NCI-H2107 treated with DMSO at 0.1 percent for 48 hours (cell line): ENCODE measurements at regions not wholly inside any gene's neighbourhood (a gene's known extent, or its start where the extent isn't known, plus 50 kb on each side); places are given as distances from the start of the nearest gene placed in this dataset.
"Not testable (repeated sequence)": the region's sequence is repeated elsewhere in the genome, so short reads cannot be mapped to it uniquely, and the experiment has no call there.

ENCODE experiments used
- DNase-seq: peaks from one replicate; lab custom pipeline; 2025; ENCODE audit not compliant: unreplicated experiment; lab: John Stamatoyannopoulos, UW

DNA sequence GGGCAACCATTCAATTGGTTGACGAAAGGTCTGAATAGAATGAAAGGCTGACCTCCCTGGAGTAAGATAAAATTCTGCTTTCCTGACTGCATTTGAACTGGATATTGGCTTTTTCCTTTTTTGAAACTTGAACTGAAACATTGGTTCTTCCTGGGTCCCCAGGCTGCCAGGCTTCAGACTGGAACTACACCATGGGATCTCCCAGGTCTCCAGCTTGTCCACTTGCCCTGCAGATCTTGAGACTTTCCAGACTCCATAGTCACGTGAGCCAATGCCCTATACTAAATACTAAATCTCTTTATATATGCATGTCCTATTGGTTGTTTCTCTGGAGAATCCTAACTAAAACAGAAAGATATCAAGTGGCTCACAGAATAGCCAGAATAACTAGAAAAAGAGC is 118.7 kb upstream of the KRR1 start:
- DNase-seq: no peak

DNA sequence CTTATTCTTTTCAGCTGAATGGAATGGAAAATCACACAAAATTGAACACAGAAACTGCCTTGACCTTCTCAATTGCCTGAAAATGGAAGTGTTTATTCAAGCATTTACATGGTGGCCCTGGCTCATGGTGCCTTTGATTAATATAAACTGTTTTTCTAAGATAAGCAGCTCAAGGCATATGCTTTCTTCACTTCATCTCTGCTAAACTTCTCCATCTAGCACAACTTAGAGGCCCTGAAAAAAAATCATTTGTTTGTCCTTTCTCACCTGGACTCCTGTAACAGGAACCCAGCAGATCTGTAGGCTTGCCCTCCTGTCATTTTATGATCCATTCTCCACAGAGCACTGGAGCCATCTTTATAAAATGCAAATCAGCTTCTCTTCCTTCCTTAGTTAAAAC is 117.5 kb upstream of the KRR1 start:
- DNase-seq: peak; percentile 14

DNA sequence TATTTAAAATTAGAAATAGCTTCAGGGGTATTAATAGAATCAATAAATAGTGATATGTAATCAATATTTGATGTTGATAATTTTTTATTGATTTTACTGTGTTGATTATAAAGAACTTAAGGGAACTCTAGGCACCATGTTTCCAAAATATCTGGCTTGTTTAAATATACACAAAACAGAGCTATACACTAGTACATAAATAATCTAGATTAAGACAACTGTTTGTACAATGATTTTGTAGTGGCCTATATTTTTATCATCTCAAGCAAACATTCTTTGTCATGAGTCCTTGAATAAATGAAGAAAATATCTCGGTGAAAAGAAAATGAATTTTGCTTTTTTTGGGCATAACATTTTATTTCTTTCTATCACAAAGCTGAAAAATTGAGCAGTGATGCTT is 117.1 kb upstream of the KRR1 start:
- DNase-seq: no peak

DNA sequence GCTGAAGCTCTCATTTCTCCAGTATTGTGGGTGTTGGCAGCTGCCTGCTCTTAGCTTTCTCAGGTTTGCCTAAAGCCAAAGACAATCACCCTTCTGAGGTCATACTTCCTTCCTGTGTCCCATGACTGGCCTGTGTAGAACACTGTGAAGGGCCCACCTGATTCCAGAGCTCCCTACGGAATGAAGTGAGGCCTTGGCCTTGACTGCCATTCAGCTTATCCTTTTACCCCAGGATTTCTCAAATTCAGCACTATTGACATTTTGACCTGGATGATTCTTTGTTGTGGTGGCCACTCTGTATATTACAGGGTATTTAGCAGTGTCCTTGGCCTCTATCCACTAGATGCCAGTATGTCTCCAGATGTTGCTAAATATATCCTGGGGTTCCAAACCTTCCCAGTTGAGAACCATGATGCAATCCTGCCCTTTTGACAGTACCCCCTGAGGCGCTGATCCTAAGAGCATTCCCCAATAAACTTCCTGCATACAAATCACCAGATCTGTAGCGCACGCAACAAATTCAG is 112.3 kb upstream of the KRR1 start:
- DNase-seq: no peak

DNA sequence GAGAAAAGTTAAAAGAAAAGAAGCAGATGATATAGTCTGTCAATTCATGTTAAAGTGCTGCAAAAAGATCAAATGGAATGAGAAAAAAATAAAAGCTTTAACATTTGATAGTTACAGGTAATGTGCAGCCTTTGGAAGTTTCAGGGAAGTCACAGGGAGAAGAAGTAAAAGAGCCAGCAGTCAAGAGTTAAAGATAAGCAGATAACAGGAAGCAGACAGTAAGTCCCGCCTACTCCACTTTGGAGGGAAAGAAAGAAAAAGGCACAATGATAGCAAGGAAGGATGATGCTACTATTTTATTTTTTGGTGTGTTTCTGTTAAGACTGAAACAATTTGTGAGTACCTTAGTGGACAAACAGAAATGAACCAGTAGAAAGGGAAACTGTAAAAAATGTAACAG is 111.1 kb upstream of the KRR1 start:
- DNase-seq: no peak

DNA sequence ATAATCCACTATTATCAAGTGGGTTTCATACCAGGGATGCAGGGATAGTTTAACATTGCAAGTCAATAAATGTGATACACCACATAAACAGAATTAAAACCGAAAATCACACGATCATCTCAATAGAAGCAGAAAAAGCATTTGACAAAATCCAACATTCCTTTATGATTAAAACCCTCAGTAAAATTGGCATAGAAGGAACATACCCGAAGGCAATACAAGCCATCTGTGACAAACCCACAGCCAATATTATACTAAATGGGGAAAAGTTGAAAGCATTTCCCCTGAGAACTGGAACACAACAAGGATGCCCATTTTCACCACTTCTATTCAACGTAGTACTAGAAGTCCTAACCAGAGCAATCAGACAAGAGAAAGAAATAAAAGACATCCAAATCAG is 103.0 kb upstream of the KRR1 start:
- not testable (repeated sequence) for DNase-seq

DNA sequence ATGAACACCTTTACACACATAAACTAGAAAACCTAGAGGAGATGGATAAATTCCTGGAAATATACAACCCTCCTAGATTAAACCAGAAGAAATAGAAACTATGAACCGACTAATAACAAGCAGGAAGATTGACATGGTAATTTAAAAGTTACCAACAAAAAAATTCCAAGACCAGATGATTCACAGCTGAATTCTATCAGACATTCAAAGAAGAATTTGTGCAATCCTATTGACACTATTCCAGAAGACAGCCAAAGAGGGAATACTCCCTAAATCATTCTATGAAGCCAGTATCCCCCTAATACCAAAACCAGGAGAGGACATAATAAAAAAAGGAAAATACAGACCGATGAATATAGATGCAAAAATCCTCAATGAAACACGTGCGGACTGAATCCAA is 102.6 kb upstream of the KRR1 start:
- DNase-seq: no peak

DNA sequence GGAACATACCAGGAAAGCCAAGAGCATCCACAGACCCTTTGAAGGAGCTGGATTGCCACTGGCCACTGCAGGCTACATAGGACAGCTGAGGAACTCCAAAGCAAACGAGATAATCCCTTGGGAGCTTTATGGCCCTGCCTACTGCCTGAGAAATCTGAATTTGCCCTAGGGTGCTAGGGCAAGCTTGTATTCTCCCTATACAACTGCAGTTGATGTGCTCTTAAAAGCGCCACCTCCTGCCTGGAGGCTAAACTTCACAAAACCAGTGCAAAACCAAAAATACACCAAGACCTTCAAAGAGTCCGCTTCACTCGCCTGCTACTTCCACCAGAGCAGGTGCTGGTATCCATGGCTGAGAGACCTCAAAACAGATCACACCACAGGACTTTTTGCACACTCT is 99.6 kb upstream of the KRR1 start:
- DNase-seq: no peak

DNA sequence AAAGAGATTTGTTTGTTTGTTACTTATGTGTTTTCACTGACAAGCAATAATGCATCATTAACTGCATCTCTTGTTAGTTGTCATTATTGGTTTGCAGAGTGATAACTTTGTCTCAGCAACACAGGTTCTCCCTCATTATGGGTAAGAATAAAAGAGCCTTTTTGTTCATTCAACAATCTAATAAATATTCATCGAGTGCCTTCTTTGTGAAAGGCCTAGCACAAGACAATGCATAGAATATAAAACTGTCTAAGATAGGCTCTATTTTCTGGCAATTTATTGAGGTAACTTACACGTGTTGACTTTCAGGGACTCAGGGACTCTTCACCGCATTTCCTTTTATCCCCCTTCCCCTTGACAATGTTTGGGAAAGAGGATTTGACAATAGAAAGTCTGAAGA is 95.5 kb upstream of the KRR1 start:
- no peak for DNase-seq

DNA sequence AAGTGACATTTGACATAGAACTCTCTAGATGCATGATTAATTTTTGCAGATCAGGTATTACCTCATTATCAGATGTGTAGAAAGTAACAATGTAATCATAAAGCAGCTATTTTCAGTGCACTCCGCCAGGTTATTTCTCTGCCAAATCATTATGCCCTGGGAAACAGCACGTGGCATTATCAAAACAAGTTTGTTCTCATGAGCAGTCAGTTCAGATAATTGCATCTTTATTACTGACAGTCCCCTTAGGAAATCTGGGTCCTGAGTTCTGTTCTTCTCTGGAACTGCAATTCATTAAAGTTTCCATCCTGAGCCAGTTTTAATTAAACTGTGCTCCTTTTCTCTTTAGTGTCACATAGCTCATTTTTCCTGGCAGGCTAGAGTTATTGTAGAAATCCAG is 94.7 kb upstream of the KRR1 start:
- no peak for DNase-seq

DNA sequence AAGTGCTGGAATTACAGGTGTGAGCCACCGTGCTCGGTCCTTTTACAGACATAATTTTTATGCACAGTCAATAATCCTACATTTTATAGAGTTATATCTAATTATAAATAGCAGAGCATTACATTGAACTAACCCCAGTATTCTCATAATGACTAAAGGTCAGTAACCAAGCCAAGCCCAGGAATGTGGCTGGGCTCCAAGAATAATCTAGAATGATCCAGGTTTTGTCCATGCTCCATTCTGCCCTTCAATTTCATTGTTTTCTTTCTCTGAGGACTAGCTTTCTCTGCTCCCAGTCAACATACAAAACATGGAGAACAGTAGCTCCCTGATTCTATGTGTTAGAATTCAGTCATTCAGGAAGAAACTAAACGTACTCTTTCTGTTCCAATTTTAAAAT is 92.1 kb upstream of the KRR1 start:
- DNase-seq: no peak

DNA sequence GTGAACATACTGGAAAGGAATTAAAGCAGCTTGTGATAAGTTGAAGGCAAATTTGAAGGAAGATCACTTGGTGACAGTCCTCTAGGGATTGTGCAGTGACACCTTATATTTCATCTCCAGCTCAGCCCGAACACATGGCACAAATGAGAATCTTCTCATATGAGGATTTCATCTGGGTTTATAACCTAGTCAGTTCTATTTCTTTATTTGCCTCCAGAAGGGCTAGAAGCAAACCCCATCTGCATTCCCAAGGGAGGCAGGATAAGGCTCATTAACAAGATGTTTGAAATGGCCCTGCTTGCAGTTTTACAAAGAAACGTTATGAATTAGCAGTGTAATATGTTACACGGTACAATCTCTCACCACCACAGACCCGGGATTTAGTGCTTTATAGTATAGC is 90.7 kb upstream of the KRR1 start:
- no peak for DNase-seq

DNA sequence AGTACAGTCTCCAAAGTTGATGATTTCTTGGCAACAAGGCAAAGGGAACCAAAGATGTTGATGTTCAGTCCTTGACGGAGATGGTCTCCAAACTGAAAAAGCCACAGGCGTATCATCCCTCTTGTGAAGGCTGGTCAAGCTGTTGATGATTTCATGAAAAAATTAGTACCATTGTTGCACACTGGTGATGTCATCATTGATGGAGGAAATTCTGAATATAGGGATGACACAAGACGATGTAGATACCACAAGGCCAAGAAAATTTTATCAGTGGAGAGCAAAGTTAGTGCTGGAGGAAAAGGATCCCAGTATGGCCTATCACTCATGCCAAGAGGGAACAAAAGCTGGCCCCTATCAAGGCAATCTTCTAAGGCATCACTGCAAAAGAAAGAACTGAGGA is 88.7 kb upstream of the KRR1 start:
- DNase-seq: no peak

DNA sequence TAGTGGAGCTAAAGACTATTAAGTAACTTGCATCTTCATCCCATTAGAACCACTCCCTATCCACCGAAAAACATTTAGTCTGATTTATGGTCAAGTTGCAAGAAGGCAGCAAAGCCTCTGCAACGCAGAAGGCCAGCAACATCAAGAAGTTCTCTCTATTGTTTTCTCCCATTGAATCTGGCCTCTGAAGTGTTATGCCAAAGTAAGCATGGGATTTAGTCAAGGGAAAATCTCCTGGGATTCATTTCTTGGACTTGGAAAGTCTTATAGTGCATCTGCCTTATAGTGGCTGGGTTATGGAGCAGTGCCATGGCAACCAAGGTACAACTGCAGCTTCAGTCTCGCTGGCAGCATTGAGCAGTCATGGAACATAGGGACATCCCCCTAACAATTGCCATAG is 87.7 kb upstream of the KRR1 start:
- DNase-seq: no peak

DNA sequence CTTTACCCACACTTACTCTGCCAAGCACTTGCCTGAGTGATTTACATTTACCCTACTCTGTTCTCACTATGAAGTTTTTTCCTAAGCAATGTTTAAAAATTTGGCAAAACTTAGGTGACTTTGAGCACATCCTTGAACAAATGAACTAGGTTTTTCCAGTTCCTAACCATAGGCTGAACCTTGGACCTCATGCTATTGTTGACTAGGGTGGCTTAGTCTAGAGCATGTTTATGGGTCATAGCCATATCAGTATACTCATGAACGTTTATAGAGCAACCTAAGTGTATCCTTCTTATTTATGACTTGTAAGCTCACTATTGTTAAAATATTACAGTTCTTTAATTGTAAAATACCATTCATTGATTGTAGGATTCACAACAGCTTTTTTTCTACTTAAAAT is 85.0 kb upstream of the KRR1 start:
- no peak for DNase-seq

DNA sequence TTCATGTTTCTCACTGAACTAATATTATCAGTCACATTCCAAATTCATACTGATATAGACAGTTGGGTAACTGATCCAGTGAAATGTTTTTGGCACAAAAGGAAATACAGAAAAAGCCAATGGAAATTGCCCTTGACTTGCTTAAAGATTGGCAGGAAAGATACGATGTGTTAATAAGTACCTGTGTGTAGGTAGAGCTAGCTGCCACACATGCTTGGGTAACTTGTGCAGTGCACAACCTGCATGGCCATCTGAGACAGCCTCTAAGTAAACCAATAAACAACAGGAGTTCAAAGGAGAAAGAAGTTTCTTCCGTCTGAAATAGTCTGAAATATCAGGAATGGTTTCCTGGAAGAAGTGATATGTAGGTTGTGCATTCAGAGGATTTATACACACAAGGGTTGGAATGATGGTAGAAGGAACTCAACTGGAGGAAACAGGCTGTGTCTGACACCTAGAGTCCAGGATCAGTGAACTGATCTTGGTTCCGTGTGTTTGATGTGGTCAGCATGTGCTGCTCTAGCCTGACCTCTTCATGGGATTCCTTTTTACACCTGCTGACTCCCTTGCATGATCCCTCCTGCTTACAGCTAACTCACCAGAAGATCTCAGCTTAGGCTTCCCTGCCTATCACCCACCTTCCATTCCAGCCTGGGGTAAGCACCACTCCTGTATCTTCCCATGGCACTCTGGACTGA is 81.4 kb upstream of the KRR1 start:
- DNase-seq: no peak

DNA sequence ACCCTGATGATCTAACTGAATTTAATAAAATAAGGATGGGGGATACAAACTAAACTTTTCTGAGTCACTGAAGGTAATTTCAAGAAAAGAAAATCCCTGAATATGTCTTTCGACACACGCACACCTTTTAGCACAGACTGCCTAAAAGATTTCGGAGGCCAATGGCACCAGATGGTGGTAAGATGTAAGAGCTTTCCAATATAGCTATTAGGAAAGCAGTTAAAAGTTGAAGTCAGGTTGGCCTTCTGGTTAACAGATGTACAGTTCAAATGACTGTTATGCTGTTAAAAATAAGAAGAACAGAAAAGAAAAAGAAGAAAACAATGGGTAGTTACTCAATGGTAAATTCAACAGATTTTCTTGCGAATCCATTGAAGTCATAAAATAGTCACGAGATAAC is 80.7 kb upstream of the KRR1 start:
- no peak for DNase-seq

DNA sequence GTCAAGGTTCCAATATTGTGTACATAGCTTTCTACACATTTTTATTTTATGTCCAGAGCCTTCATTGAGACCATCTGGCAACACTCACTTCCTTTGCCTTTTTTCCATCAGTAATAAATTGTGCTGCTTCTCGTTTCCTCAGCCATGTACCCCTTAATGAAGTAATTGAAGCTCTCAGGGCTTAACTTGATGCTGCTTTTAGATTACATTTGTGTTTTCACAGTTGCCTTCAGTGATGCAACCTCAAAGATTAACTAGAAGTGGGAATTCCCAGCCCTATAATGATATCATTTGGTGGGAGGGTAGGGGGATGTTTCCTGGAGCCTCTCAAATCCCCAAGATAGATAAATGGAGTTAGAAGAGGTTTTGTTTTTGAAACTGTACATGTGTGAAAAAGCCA is 80.2 kb upstream of the KRR1 start:
- DNase-seq: no peak

DNA sequence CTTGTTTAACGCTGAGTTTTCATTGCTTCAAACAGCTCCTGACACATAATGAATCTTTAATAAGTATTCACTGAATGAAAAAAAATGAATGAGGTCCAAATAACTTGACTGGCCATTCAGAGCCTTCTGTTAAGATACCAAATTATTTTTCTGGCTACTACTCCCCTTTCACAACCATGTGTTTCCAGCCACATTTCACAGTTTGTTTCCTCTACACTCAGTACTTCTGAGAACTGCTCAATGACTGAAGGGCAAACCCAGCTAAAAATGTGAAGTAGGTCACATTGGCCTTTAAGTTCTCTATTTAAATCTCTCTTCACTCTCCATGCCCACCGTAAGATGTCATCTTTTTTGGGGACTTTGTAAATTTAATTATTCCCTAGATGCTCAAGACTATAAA is 78.4 kb upstream of the KRR1 start:
- no peak for DNase-seq

DNA sequence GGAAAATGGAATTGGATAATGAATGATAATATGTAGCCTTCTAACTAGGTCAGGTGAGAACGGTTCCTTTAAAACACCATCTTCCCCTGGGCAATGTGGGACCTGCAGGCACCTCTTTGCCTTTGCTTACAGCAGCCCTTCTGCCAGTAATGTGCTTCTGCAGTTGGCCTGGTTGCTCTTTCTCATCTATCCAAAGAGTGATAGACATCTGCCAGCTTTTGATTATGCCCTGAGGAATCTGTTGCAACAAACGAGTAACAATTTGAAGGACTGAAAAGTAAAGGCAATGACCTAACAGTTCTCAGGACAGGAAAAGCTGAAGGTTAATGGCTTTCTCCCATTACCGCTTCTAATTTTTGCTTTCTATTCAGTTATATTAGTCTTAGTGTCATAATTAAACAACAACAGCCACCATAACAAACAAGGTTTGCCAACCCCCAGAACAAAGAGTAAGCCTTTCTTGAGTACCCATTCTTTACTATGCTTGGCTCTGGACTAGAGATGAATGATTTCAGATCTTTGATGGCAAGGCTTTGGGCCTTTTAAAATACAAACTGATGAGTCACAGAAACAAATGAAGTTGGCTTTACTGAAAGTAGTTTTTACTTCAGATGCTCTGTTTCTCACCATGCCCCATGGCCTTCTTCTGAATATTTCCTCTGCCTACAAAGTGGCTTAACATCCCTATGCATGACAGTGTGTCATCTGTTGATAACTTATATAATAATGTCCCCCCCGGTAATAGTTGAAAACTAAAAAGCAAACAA is 76.1 kb upstream of the KRR1 start:
- DNase-seq: no peak

DNA sequence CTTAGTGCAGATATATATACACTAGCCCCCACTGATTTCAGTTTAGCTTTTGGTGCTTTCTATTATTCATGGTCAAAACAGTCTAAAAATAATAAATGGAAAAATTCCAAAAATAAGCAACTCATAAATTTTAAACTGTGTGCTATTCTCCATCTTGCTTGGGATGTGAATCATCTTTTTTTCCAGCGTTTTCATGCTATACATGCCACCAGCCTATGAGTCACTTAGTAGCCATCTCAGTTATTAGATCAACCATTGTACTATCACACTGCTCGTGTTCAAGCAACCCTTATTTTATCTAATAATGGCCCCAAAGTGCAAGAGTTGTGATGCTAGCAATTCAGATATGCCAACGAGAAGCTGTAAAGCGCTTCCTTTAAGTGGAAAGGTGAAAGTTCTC is 73.9 kb upstream of the KRR1 start:
- no peak for DNase-seq

DNA sequence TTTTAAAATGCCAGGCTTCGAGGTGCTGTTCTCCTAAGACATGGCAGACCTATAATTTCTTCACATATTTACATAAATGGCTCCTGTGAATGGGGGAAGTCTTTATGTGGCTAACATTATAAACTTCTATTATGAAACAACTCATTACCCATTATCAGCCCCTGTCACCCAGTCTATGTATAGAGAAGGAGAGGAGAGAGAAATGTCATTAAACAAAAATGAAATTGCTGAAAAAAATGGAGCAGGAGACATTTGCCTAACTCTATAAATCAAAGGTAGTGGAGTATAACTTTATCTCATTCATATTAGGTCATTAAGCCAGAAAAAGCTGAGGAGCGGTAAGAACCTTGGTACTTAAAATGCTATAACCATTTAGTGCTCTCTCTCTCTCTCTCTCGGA is 71.9 kb upstream of the KRR1 start:
- DNase-seq: no peak

DNA sequence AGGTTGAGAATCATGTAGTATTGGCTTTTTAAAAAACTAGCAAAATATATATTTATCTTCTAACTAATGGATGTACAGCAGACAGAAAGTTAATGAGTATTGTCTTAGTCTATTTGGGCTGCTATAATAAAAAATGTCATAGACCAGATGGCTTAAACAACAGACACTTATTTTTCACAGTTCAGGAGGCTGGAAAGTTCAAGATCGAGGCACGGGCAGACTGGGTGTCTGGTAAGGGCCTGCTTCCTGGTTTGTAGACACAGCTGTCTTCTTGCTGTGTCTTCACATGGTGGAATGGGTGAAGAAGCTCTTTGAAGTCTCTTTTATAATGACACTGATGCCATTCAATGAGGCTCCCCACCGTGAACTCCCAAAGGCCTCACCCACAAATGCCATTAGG is 70.1 kb upstream of the KRR1 start:
- DNase-seq: no peak
